ENCODE measurements at regions not wholly inside any gene's neighbourhood (a gene's known extent, or its start where the extent isn't known, plus 50 kb on each side); places are given as distances from the start of the nearest gene placed in this dataset.

GRCh38 chr9:87443461-87443860 is 54.2 kb upstream of the DAPK1 start:
- TF ChIP-seq EZH2 (IDR thresholded peaks at IDR 0.05; ENCODE audit: low read length, unreplicated experiment), result no peak
- TF ChIP-seq CTCF (conservative IDR thresholded peaks at IDR 0.05; ENCODE audit: low read depth, low read length), result no peak
- no peak for TF ChIP-seq EZH2phosphoT487 (IDR thresholded peaks at IDR 0.05; ENCODE audit: borderline replicate concordance, low read length)

All from PC-3 (cell line).